Mesenchymal stem cell (in vitro differentiated cells and primary cell): ENCODE measurements at regions not wholly inside any gene's neighbourhood (a gene's known extent, or its start where the extent isn't known, plus 50 kb on each side); places are given as distances from the start of the nearest gene placed in this dataset.

Experiments used
- DNase-seq: peaks from one replicate; pipeline ENCODE4 v3.0.0-alpha.2; 2013
- H2AFZ ChIP-seq: one replicate; pipeline ENCODE4 v1.6.1; 2013; ENCODE audit warnings: low read depth, mild to moderate bottlenecking, control low read depth, inconsistent platforms, low read length, moderate library complexity
- H2AK5ac ChIP-seq: 2 replicates; pipeline ENCODE4 v1.6.1; 2013; ENCODE audit warnings: low read length, moderate library complexity, mild to moderate bottlenecking, inconsistent platforms; ENCODE audit not compliant: severe bottlenecking
- H2BK120ac ChIP-seq: one replicate; pipeline ENCODE4 v1.6.1; 2013; ENCODE audit warnings: low read depth, mild to moderate bottlenecking, inconsistent platforms, low read length, moderate library complexity
- H2BK12ac ChIP-seq, 2 experiments: one replicate each; pipeline ENCODE4 v1.6.1; 2013; ENCODE audit warnings: inconsistent platforms in 2 of 2, low read length in 2 of 2, mild to moderate bottlenecking in 2 of 2, moderate library complexity in 2 of 2, control low read depth in 1 of 2
- H2BK15ac ChIP-seq: one replicate; pipeline ENCODE4 v1.6.1; 2013; ENCODE audit warnings: mild to moderate bottlenecking, low read depth, inconsistent platforms; ENCODE audit not compliant: poor library complexity, severe bottlenecking
- H2BK5ac ChIP-seq: 2 replicates; pipeline ENCODE4 v1.6.1; 2013; ENCODE audit warnings: low read depth, mild to moderate bottlenecking, low read length, control low read depth, inconsistent platforms; ENCODE audit not compliant: poor library complexity, severe bottlenecking
- H3K14ac ChIP-seq, 2 experiments: one replicate each; pipeline ENCODE4 v1.6.1; 2013; ENCODE audit warnings: inconsistent platforms in 2 of 2, low read length in 2 of 2, control low read depth in 1 of 2, mild to moderate bottlenecking in 1 of 2, moderate library complexity in 1 of 2
- H3K18ac ChIP-seq, 2 experiments: one replicate each; pipeline ENCODE4 v1.6.1; 2013; ENCODE audit warnings: inconsistent platforms in 2 of 2, low read length in 2 of 2, control low read depth in 1 of 2, low read depth in 1 of 2, mild to moderate bottlenecking in 1 of 2
- H3K23ac ChIP-seq, 2 experiments: one replicate each; pipeline ENCODE4 v1.6.1; 2013; ENCODE audit warnings: inconsistent platforms in 2 of 2, low read length in 2 of 2, mild to moderate bottlenecking in 2 of 2, moderate library complexity in 2 of 2, control low read depth in 1 of 2
- H3K27ac ChIP-seq: 2 replicates; pipeline ENCODE4 v1.5.1; 2013; ENCODE audit warnings: mild to moderate bottlenecking, moderate library complexity, low read length, control low read depth, inconsistent platforms; ENCODE audit not compliant: poor library complexity, severe bottlenecking
- H3K27me3 ChIP-seq, 2 experiments: 2 replicates each; pipeline versions ENCODE4 v1.6.1 to v1.7.0; 2013; ENCODE audit warnings: low read length in 2 of 2, mild to moderate bottlenecking in 2 of 2, moderate library complexity in 2 of 2, control low read depth in 1 of 2, inconsistent platforms in 1 of 2; ENCODE audit not compliant: control insufficient read depth in 1 of 2, insufficient read depth in 1 of 2
- H3K36me3 ChIP-seq, 2 experiments: 2 replicates each; pipeline versions ENCODE4 v1.6.1 to v1.7.0; 2013; ENCODE audit warnings: low read length in 2 of 2, control low read depth in 1 of 2, inconsistent platforms in 1 of 2, low read depth in 1 of 2, mild to moderate bottlenecking in 1 of 2; ENCODE audit not compliant: insufficient read depth in 2 of 2, control insufficient read depth in 1 of 2
- H3K4ac ChIP-seq, 2 experiments: one replicate each; pipeline ENCODE4 v1.6.1; 2013; ENCODE audit warnings: inconsistent platforms in 2 of 2, low read length in 2 of 2, mild to moderate bottlenecking in 2 of 2, moderate library complexity in 2 of 2, control low read depth in 1 of 2, low read depth in 1 of 2
- H3K4me1 ChIP-seq: 2 replicates; pipeline ENCODE4 v1.6.1; 2013; ENCODE audit warnings: low read depth, low read length, control low read depth; ENCODE audit not compliant: control insufficient read depth, insufficient read depth
- H3K4me2 ChIP-seq: 2 replicates; pipeline ENCODE4 v1.6.1; 2013; ENCODE audit warnings: low read length, mild to moderate bottlenecking, inconsistent platforms; ENCODE audit not compliant: poor library complexity, severe bottlenecking
- H3K4me3 ChIP-seq, 2 experiments: 2 replicates each; pipeline versions ENCODE4 v1.5.1 to v1.7.0; 2013; ENCODE audit warnings: low read length in 2 of 2, mild to moderate bottlenecking in 2 of 2, control low read depth in 1 of 2, low read depth in 1 of 2; ENCODE audit not compliant: insufficient read depth in 1 of 2
- H3K79me1 ChIP-seq: replicated peaks from 2 replicates; pipeline ENCODE4 v1.6.1; 2013; ENCODE audit warnings: mild to moderate bottlenecking, control low read depth, low read length, inconsistent platforms; ENCODE audit not compliant: poor library complexity, severe bottlenecking
- H3K9ac ChIP-seq: 2 replicates; pipeline ENCODE4 v1.7.0; 2013; ENCODE audit warnings: mild to moderate bottlenecking, low read length, moderate library complexity
- H3K9me3 ChIP-seq: 2 replicates; pipeline ENCODE4 v1.7.0; 2013; ENCODE audit warnings: mild to moderate bottlenecking, low read length; ENCODE audit not compliant: control insufficient read depth
- H4K8ac ChIP-seq: one replicate; pipeline ENCODE4 v1.6.1; 2013; ENCODE audit warnings: inconsistent platforms, mild to moderate bottlenecking, low read length, moderate library complexity
- H4K91ac ChIP-seq: one replicate; pipeline ENCODE4 v1.6.1; 2013; ENCODE audit warnings: mild to moderate bottlenecking, low read length, inconsistent platforms
- WGBS: methylation state at CpG from one replicate; pipeline ENCODE4 v1.1.7; 2013; ENCODE audit warnings: mixed read lengths; 5-methylcytosine and 5-hydroxymethylcytosine counted together

DNA sequence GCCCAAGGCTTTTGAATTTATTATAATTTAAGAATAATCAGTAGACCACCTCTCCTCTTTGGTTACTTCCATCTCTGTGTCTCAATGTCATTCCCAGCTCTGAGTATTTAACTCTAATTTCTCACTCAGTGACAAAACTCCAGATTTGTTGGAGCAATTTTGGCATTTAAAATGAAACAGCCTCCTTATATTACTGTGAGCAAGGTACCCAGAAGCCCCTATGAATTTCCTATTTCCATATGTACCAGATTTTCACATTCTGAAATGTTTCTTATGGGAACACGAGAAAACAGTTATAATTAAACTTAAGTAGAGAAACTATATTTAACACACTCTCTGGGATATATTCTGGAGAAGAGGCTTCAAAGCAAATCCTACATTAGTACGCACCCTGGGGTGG lies 285.4 kb upstream of the CDH8 start:
- WGBS, result no CpG with 5 or more reads among the region's 2 CpGs
- H3K9ac ChIP-seq, result no peak overlapping the region
- no peak for DNase-seq
- no peak overlapping the region for H2BK5ac ChIP-seq
- no peak overlapping the region for H3K23ac ChIP-seq
- no peak overlapping the region for H3K4ac ChIP-seq
- no peaks in the 10 kb centered on the region for H3K79me1 ChIP-seq
- H3K9me3 ChIP-seq, result no peaks in the 10 kb centered on the region
- H2AFZ ChIP-seq, result no peak overlapping the region
- H2BK120ac ChIP-seq, result no peak overlapping the region
- no peak overlapping the region for H3K4me3 ChIP-seq
- H3K27me3 ChIP-seq, result no peaks in the 10 kb centered on the region
- H2AK5ac ChIP-seq, result no peak overlapping the region
- no peak overlapping the region for H4K8ac ChIP-seq
- H3K4me1 ChIP-seq, result no peaks in the 10 kb centered on the region
- no peak overlapping the region for H3K27ac ChIP-seq
- no peaks in the 10 kb centered on the region for H3K36me3 ChIP-seq
- no peak overlapping the region for H2BK12ac ChIP-seq
- H2BK15ac ChIP-seq, result no peak overlapping the region
- no peak overlapping the region for H3K4me2 ChIP-seq
- H3K14ac ChIP-seq, result no peak overlapping the region
- H4K91ac ChIP-seq, result no peak overlapping the region
- H3K18ac ChIP-seq, result no peak overlapping the region

DNA sequence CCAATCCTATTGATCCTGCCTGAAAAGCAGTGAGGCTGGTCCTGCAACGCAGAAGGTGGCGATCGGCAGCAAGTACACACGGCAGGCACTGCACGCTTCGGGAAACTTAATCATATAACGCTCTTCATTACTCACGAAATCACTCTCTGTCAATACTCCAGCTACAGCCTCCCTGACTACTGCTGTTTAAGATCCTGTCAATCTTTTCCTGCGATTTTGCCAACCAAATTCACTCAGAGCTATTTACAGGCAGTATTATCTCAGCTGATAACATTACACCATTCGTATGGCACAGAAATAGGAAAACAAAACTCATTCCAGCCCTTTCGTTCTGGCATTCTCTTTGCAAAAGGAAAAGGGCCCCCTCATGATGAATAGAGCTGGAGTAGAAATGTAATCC lies 262.4 kb upstream of the CDH8 start:
- 95% methylated on average over 11 of the region's 11 CpGs for WGBS

GRCh38 chr16:62294213-62294972 lies 258.2 kb upstream of the CDH8 start:
- H3K4me1 ChIP-seq, result no peaks in the 10 kb centered on the region
- H3K79me1 ChIP-seq, result no peaks in the 10 kb centered on the region
- no peak overlapping the region for H3K4me3 ChIP-seq
- H3K27me3 ChIP-seq, result no peaks in the 10 kb centered on the region
- H4K91ac ChIP-seq, result no peak overlapping the region
- H2BK120ac ChIP-seq, result no peak overlapping the region
- no peak overlapping the region for H2BK5ac ChIP-seq
- H2AK5ac ChIP-seq, result no peak overlapping the region
- no peak overlapping the region for H3K18ac ChIP-seq
- H3K23ac ChIP-seq, result no peak overlapping the region
- no peak overlapping the region for H3K4me2 ChIP-seq
- no peak overlapping the region for H2BK12ac ChIP-seq
- H3K14ac ChIP-seq, result no peak overlapping the region
- no peak overlapping the region for H4K8ac ChIP-seq
- WGBS, result 91% methylated on average over 5 of the region's 6 CpGs
- H3K4ac ChIP-seq, result no peak overlapping the region
- DNase-seq, result no peak
- H3K27ac ChIP-seq, result no peak overlapping the region
- H2BK15ac ChIP-seq, result no peak overlapping the region
- no peaks in the 10 kb centered on the region for H3K36me3 ChIP-seq
- H3K9ac ChIP-seq, result no peak overlapping the region
- H2AFZ ChIP-seq, result no peak overlapping the region
- no peaks in the 10 kb centered on the region for H3K9me3 ChIP-seq

More for the DNA sequence above, 262.4 kb upstream of the CDH8 start:
- no peak for DNase-seq
- Histone ChIP-seq H4K91ac (no peak overlapping the region), H3K36me3 (no peaks in the 10 kb centered on the region), H3K9ac (no peak overlapping the region), H3K79me1 (no peaks in the 10 kb centered on the region), H3K23ac (no peak overlapping the region), H2BK120ac (no peak overlapping the region), H3K4me2 (no peak overlapping the region), H3K4me1 (no peaks in the 10 kb centered on the region), H2AK5ac (no peak overlapping the region), H2AFZ (no peak overlapping the region), H3K14ac (no peak overlapping the region), H3K18ac (no peak overlapping the region), H2BK5ac (no peak overlapping the region), H4K8ac (no peak overlapping the region), H3K9me3 (peaks cover 4% of the 10 kb centered on the region), H2BK12ac (no peak overlapping the region), H3K27ac (no peak overlapping the region), H3K4me3 (no peak overlapping the region), H3K27me3 (no peaks in the 10 kb centered on the region), H2BK15ac (no peak overlapping the region), H3K4ac (no peak overlapping the region)

DNA sequence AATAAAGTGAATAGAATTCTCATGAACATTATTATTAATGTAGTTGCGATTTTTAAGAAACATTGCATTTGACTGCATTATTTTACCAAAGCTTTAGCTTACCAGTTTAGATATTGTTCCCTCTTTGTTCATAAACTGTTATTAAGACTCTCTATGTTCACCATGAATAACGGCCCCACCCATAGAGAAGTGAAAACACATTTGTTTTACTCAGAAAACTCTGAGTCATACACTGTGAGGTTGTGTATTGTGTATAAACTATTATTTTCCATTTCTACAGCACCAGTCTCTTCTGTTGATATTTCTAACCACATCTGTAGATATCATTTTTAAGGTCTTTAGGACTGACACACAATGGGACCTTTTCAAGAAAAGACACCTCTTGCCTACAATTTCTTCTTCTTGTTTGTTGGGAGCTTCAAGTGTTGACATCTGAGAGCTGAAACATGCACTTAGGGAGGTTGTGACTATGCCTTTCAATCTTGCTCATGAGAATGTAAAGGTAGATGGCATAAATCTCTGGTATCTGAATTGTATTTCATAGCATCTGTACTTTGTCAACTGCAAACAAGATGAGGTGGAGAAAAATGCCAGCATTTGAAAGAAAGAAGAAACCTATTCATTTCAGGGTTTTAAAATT lies 252.9 kb upstream of the CDH8 start:
- no peak overlapping the region for H2AFZ ChIP-seq
- WGBS, result 80% methylated on average over 1 of the region's 2 CpGs

More for the DNA sequence above, 252.9 kb upstream of the CDH8 start:
- Histone ChIP-seq H2BK5ac (no peak overlapping the region), H2AK5ac (no peak overlapping the region), H3K4me1 (no peaks in the 10 kb centered on the region), H3K4me3 (no peak overlapping the region), H3K36me3 (no peaks in the 10 kb centered on the region), H3K4me2 (no peak overlapping the region), H3K4ac (no peak overlapping the region), H3K27ac (no peak overlapping the region), H3K18ac (no peak overlapping the region), H3K9me3 (no peaks in the 10 kb centered on the region), H2BK12ac (no peak overlapping the region), H3K14ac (no peak overlapping the region), H2BK120ac (no peak overlapping the region), H3K79me1 (no peaks in the 10 kb centered on the region), H3K27me3 (no peaks in the 10 kb centered on the region), H2BK15ac (no peak overlapping the region), H3K9ac (no peak overlapping the region), H3K23ac (no peak overlapping the region), H4K91ac (no peak overlapping the region), H4K8ac (no peak overlapping the region)
- DNase-seq, result no peak
